ENCODE measurements at regions not wholly inside any gene's neighbourhood (a gene's known extent, or its start where the extent isn't known, plus 50 kb on each side); places are given as distances from the start of the nearest gene placed in this dataset.

- TF ChIP-seq, protein P1, sequence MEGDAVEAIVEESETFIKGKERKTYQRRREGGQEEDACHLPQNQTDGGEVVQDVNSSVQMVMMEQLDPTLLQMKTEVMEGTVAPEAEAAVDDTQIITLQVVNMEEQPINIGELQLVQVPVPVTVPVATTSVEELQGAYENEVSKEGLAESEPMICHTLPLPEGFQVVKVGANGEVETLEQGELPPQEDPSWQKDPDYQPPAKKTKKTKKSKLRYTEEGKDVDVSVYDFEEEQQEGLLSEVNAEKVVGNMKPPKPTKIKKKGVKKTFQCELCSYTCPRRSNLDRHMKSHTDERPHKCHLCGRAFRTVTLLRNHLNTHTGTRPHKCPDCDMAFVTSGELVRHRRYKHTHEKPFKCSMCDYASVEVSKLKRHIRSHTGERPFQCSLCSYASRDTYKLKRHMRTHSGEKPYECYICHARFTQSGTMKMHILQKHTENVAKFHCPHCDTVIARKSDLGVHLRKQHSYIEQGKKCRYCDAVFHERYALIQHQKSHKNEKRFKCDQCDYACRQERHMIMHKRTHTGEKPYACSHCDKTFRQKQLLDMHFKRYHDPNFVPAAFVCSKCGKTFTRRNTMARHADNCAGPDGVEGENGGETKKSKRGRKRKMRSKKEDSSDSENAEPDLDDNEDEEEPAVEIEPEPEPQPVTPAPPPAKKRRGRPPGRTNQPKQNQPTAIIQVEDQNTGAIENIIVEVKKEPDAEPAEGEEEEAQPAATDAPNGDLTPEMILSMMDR (IDR thresholded peaks at IDR 0.05; ENCODE audit: low read depth, low read length) = no peak
- Histone ChIP-seq H3K36me3 (no peaks in the 10 kb centered on the region), H3K27ac (no peak overlapping the region), H3K4me3 (ENCODE audit: low read depth, low read length) (no peak overlapping the region), H3K27me3 (ENCODE audit: insufficient read depth, low read depth, severe bottlenecking) (no peaks in the 10 kb centered on the region), H3K9me3 (ENCODE audit: severe bottlenecking) (no peaks in the 10 kb centered on the region)
- no peak for DNase-seq
Observed at GRCh38 chr7:10100572-10100971, 873.1 kb upstream of the PHF14 start.

DNA sequence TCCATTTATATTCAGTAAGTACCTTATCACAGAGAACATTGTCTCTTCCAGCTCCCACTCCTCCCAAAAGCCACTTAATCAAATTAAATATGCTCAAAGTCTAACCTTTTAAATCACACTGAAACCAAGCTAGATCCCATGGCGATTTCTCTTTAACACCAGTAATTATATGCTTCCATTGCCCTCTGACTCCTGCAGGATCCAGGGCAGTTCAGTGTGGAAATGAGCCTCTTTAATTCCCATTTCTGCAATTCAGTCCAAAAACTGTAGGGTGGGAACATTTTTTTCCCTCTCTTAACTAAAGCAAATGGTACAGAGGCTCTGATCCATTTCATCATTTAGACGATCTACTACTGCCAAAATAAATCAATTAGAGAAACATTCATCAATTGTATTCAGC is 872.3 kb upstream of the PHF14 start:
- no peak overlapping the region for H3K4me3 ChIP-seq (ENCODE audit: low read depth, low read length)
- no peaks in the 10 kb centered on the region for H3K27me3 ChIP-seq (ENCODE audit: insufficient read depth, low read depth, severe bottlenecking)
- no peaks in the 10 kb centered on the region for H3K9me3 ChIP-seq (ENCODE audit: severe bottlenecking)
- TF ChIP-seq, protein P1 (IDR thresholded peaks at IDR 0.05; ENCODE audit: low read depth, low read length) = no peak
- DNase-seq = no peak
- no peak overlapping the region for H3K27ac ChIP-seq
- no peaks in the 10 kb centered on the region for H3K36me3 ChIP-seq

DNA sequence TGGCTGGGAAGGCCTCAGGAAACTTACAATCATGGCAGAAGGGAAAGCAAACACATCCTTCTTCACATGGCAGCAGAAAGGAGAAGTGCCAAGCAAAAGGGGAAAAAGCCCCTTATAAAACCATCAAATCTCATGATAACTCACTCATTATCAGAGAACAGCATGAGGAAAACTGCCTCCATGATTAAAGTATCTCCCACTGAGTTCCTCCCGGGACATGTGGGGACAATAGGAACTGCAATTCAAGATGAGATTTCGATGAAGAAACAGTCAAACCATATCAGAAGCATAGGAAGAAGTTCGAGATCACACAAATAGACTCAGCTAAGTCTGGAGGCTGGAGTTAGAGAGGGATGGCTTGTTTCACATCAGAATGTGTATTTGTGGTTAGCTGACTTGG is 869.4 kb upstream of the PHF14 start:
- no peak overlapping the region for H3K4me3 ChIP-seq (ENCODE audit: low read depth, low read length)
- no peaks in the 10 kb centered on the region for H3K36me3 ChIP-seq
- DNase-seq = no peak
- no peaks in the 10 kb centered on the region for H3K27me3 ChIP-seq (ENCODE audit: insufficient read depth, low read depth, severe bottlenecking)
- H3K9me3 ChIP-seq (ENCODE audit: severe bottlenecking) = no peaks in the 10 kb centered on the region
- no peak overlapping the region for H3K27ac ChIP-seq
- TF ChIP-seq, protein P1 (IDR thresholded peaks at IDR 0.05; ENCODE audit: low read depth, low read length) = no peak

- no peak for DNase-seq
- H3K27me3 ChIP-seq (ENCODE audit: insufficient read depth, low read depth, severe bottlenecking) = no peaks in the 10 kb centered on the region
- no peaks in the 10 kb centered on the region for H3K36me3 ChIP-seq
- TF ChIP-seq, protein P1 (IDR thresholded peaks at IDR 0.05; ENCODE audit: low read depth, low read length) = no peak
- no peak overlapping the region for H3K4me3 ChIP-seq (ENCODE audit: low read depth, low read length)
- no peak overlapping the region for H3K27ac ChIP-seq
- no peaks in the 10 kb centered on the region for H3K9me3 ChIP-seq (ENCODE audit: severe bottlenecking)
Observed at GRCh38 chr7:10106609-10107008, 867.1 kb upstream of the PHF14 start.

GRCh38 chr7:10116511-10116910 is 857.2 kb upstream of the PHF14 start:
- no peaks in the 10 kb centered on the region for H3K36me3 ChIP-seq

GRCh38 chr7:10117815-10118214 is 855.9 kb upstream of the PHF14 start:
- no peaks in the 10 kb centered on the region for H3K9me3 ChIP-seq (ENCODE audit: severe bottlenecking)
- TF ChIP-seq, protein P1 (IDR thresholded peaks at IDR 0.05; ENCODE audit: low read depth, low read length) = no peak
- no peaks in the 10 kb centered on the region for H3K27me3 ChIP-seq (ENCODE audit: insufficient read depth, low read depth, severe bottlenecking)
- no peak for DNase-seq
- H3K4me3 ChIP-seq (ENCODE audit: low read depth, low read length) = no peak overlapping the region
- no peaks in the 10 kb centered on the region for H3K36me3 ChIP-seq
- no peak overlapping the region for H3K27ac ChIP-seq

More at GRCh38 chr7:10116511-10116910, 857.2 kb upstream of the PHF14 start:
- H3K4me3 ChIP-seq (ENCODE audit: low read depth, low read length) = no peak overlapping the region
- no peak overlapping the region for H3K27ac ChIP-seq
- TF ChIP-seq, protein P1 (IDR thresholded peaks at IDR 0.05; ENCODE audit: low read depth, low read length) = no peak
- H3K27me3 ChIP-seq (ENCODE audit: insufficient read depth, low read depth, severe bottlenecking) = no peaks in the 10 kb centered on the region
- H3K9me3 ChIP-seq (ENCODE audit: severe bottlenecking) = no peaks in the 10 kb centered on the region
- DNase-seq = no peak
